GM18505 (cell line): ENCODE measurements at regions not wholly inside any gene's neighbourhood (a gene's known extent, or its start where the extent isn't known, plus 50 kb on each side); places are given as distances from the start of the nearest gene placed in this dataset.

ENCODE experiments used
- ATAC-seq: cut with Tn5 transposase; IDR thresholded peaks from one replicate; pipeline ENCODE4 v1.9.1; 2021; ENCODE audit not compliant: unreplicated experiment
- POLR2A ChIP-seq: IDR thresholded peaks from 4 replicates; pipeline ENCODE4 v1.6.1; 2011; ENCODE audit warnings: borderline replicate concordance; ENCODE audit not compliant: insufficient read depth, insufficient read length; ENCODE audit errors: extremely low read depth

GRCh38 chr2:211086049-211086448, 529.6 kb downstream of the CPS1 start:
- no peak for TF ChIP-seq POLR2A
- no peak for ATAC-seq

- TF ChIP-seq POLR2A: no peak
- no peak for ATAC-seq
Observed at GRCh38 chr2:211089127-211089526, 532.7 kb downstream of the CPS1 start.

GRCh38 chr2:211093743-211094303, 537.4 kb downstream of the CPS1 start:
- peak; percentile 59 for ATAC-seq
- TF ChIP-seq POLR2A: no peak

- TF ChIP-seq POLR2A: no peak
- ATAC-seq: no peak
Observed at GRCh38 chr2:211103989-211104388, 547.6 kb downstream of the CPS1 start.

GRCh38 chr2:211113334-211114175, 557.2 kb downstream of the CPS1 start:
- ATAC-seq: no peak
- no peak for TF ChIP-seq POLR2A

- ATAC-seq: no peak
- no peak for TF ChIP-seq POLR2A
Observed at GRCh38 chr2:211114826-211115455, 558.5 kb downstream of the CPS1 start.

GRCh38 chr2:211117026-211117425, 560.6 kb downstream of the CPS1 start:
- no peak for TF ChIP-seq POLR2A
- ATAC-seq: no peak

GRCh38 chr2:211126256-211126655, 569.9 kb downstream of the CPS1 start:
- ATAC-seq: no peak
- TF ChIP-seq POLR2A: no peak

GRCh38 chr2:211127501-211127900, 571.1 kb downstream of the CPS1 start:
- no peak for TF ChIP-seq POLR2A
- no peak for ATAC-seq

GRCh38 chr2:211128287-211128686, 571.9 kb downstream of the CPS1 start:
- TF ChIP-seq POLR2A: no peak

GRCh38 chr2:211129798-211130197, 573.4 kb downstream of the CPS1 start:
- no peak for TF ChIP-seq POLR2A
- no peak for ATAC-seq

More at GRCh38 chr2:211128287-211128686, 571.9 kb downstream of the CPS1 start:
- ATAC-seq: no peak

GRCh38 chr2:211132046-211132445, 575.6 kb downstream of the CPS1 start:
- no peak for ATAC-seq

GRCh38 chr2:211132573-211132972, 576.2 kb downstream of the CPS1 start:
- TF ChIP-seq POLR2A: no peak
- no peak for ATAC-seq

More at GRCh38 chr2:211132046-211132445, 575.6 kb downstream of the CPS1 start:
- no peak for TF ChIP-seq POLR2A

- no peak for TF ChIP-seq POLR2A
- no peak for ATAC-seq
Observed at GRCh38 chr2:211133766-211134165, 577.4 kb downstream of the CPS1 start.

- TF ChIP-seq POLR2A: no peak
- ATAC-seq: no peak
Observed at GRCh38 chr2:211138551-211138950, 582.2 kb downstream of the CPS1 start.

- no peak for ATAC-seq
- TF ChIP-seq POLR2A: no peak
Observed at GRCh38 chr2:211141646-211142045, 585.2 kb downstream of the CPS1 start.
